ENCODE measurements at regions not wholly inside any gene's neighbourhood (a gene's known extent, or its start where the extent isn't known, plus 50 kb on each side); places are given as distances from the start of the nearest gene placed in this dataset.

DNA sequence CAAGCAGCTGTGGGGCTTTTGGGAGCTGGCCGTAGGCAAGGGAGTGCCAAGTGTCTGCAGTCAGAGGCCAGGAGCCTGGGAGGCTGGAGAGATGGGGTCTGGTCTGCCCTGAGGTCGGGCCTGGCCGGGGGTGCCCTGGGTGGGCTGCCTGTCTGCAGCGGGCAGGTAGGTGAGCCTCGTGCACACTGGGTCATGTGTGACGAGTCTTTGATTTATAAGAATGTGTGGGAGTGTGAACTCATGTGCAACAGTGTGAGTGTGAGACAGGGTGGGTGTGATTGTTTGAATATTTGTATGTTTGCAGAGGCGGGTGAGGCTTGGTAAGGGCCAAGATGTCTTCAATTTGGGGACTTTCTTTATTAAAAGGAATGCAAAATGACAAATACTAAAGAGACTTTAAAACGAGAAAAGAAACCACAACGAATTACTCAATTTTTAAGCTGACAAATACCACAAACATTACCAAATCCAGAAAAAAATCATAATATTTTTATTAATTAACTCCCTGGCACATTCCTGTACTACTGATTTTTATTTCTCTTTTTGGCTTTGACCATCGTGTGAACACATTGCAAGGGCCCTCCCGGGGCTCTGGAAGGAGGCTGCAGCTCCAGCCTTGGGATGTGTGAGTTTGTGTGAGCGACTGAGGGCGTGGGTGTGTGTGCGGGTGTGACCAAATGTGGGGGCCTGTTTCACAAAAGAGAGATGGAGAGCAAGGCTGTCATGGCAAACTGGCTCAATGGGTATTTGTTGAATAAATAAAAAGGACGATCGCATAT is 110.3 kb upstream of the WNT4 start:
- H4K5ac ChIP-seq (ENCODE audit: insufficient read length, low read depth, low read length), result no peak overlapping the region

More for the DNA sequence above, 110.3 kb upstream of the WNT4 start:
- Histone ChIP-seq H3K4me1 (replicated peaks in 1 of 4; ENCODE audit: control insufficient read depth in 3 of 4, insufficient read depth in 4 of 4, low read length in 3 of 4) (peaks cover 2 to 31% (median 16%) of the 10 kb centered on the region in 4 experiments; a peak in 6 of 7 replicates), H2BK120ac (replicated peaks; ENCODE audit: low read depth, low read length) (no peak overlapping the region), H3K79me1 (ENCODE audit: low read depth, low read length) (no peaks in the 10 kb centered on the region), H3K27me3 (replicated peaks in 1 of 4; ENCODE audit: control insufficient read depth in 3 of 4, extremely low read depth in 1 of 4, insufficient read depth in 3 of 4, low read length in 3 of 4) (peaks cover 0 to 22% (median 7%) of the 10 kb centered on the region in 4 experiments; a peak in 4 of 7 replicates), H4K91ac (replicated peaks; ENCODE audit: insufficient read length, low read length) (no peak overlapping the region), H3K4me2 (ENCODE audit: insufficient read depth in 1 of 2, low read depth in 2 of 2, low read length in 2 of 2) (no peak overlapping the region), H3K36me3 (ENCODE audit: control insufficient read depth in 2 of 4, insufficient read depth in 4 of 4, low read length in 3 of 4) (no peaks in the 10 kb centered on the region), H2BK5ac (ENCODE audit: low read depth, low read length) (no peak overlapping the region), H2AK5ac (ENCODE audit: low read depth, low read length) (0 out of 2 replicates have a peak overlapping the region, but pooled peaks have one; percentile 75), H3K14ac (ENCODE audit: insufficient read length) (no peak overlapping the region), H4K8ac (ENCODE audit: extremely low read depth, insufficient read depth, low read length) (peak overlapping the region; percentile 8; the same call in 1 of the 2 replicates), H3K23me2 (ENCODE audit: low read depth, low read length) (no peaks in the 10 kb centered on the region; the same call in 1 of the 2 replicates), H3K4ac (replicated peaks; ENCODE audit: insufficient read length, low read depth, low read length) (no peak overlapping the region), H3K18ac (ENCODE audit: extremely low read depth, low read length) (no peak overlapping the region), H3K56ac (replicated peaks; ENCODE audit: insufficient read length, low read depth, low read length) (no peak overlapping the region), H3K4me3 (ENCODE audit: extremely low read depth in 1 of 4, insufficient read depth in 2 of 4, low read depth in 3 of 4, low read length in 4 of 4) (no peak overlapping the region), H3K9ac (replicated peaks in 1 of 4; ENCODE audit: extremely low read depth in 1 of 4, low read depth in 3 of 4, low read length in 3 of 4) (no peak overlapping the region; a peak in 1 of 7 replicates), H3K79me2 (ENCODE audit: control insufficient read depth in 1 of 2, insufficient read depth in 2 of 2, low read length in 2 of 2) (no peaks in the 10 kb centered on the region), H2BK20ac (ENCODE audit: low read length) (no peak overlapping the region), H2BK12ac (ENCODE audit: low read depth, low read length) (no peak overlapping the region), H3K23ac (ENCODE audit: insufficient read length) (no peak overlapping the region), H4K20me1 (replicated peaks in 1 of 2; ENCODE audit: control insufficient read depth in 1 of 2, insufficient read depth in 2 of 2, low read length in 2 of 2) (no peaks in the 10 kb centered on the region), H3K27ac (ENCODE audit: low read depth, low read length) (no peak overlapping the region), H2BK15ac (ENCODE audit: low read length) (no peak overlapping the region), H3K9me3 (ENCODE audit: insufficient read depth in 2 of 2, low read depth in 1 of 2, low read length in 1 of 2) (no peaks in the 10 kb centered on the region), H2AFZ (ENCODE audit: low read length) (no peak overlapping the region)
- POLR2A ChIA-PET (ENCODE audit: partially characterized antibody), result interaction anchor here (1.3 kb wide), 1 partner anchor 9 kb away, joined by 6 read pairs; no protein-coding TSS in a partner anchor
- CTCF ChIA-PET (ENCODE audit: partially characterized antibody), result interaction anchor here (0.5 to 1.4 kb wide), 6 partner anchors 9 to 245 kb away, joined by 3 to 5 read pairs (median 3); no protein-coding TSS in a partner anchor
- no peak for TF ChIP-seq SRF (IDR thresholded peaks at IDR 0.05; ENCODE audit: low read depth, low read length)
- no peak for TF ChIP-seq TAF7 (optimal IDR thresholded peaks at IDR 0.05; ENCODE audit: borderline replicate concordance, low read depth, low read length)
- TF ChIP-seq JUN (IDR thresholded peaks at IDR 0.05; ENCODE audit: low read depth, low read length), result no peak
- no peak for TF ChIP-seq TEAD4 (IDR thresholded peaks at IDR 0.05; ENCODE audit: low read depth, low read length)
- no peak for TF ChIP-seq CHD2 (IDR thresholded peaks at IDR 0.05; ENCODE audit: low read length)
- no peak for TF ChIP-seq EP300 (IDR thresholded peaks at IDR 0.05; ENCODE audit: borderline replicate concordance in 1 of 2, low read depth in 2 of 2, low read length in 2 of 2)
- TF ChIP-seq MAFK (IDR thresholded peaks at IDR 0.05; ENCODE audit: low read depth, low read length), result no peak
- no peak for TF ChIP-seq POLR2A (IDR thresholded peaks at IDR 0.05; ENCODE audit: control extremely low read depth in 1 of 2, low read depth in 2 of 2, low read length in 2 of 2)
- TF ChIP-seq ZNF274 (IDR thresholded peaks at IDR 0.05; ENCODE audit: borderline replicate concordance, extremely low read depth, low read length), result no peak
- no peak for TF ChIP-seq RNF2 (IDR thresholded peaks at IDR 0.05; ENCODE audit: borderline replicate concordance, low read depth, low read length, missing control alignments, poor library complexity, severe bottlenecking)
- WGBS, 2 experiments (ENCODE audit: extremely low coverage in 1 of 2, insufficient coverage in 1 of 2, insufficient read length in 1 of 2, insufficient replicate concordance in 2 of 2, low coverage in 1 of 2, low lambda C conversion rate in 2 of 2, missing lambda C conversion rate in 1 of 2), result 85% methylated on average over 16 of the region's 16 CpGs; no CpG with 5 or more reads in 1 of the 2 experiments
- FAIRE-seq (no peak), DNase-seq (ENCODE audit: low read depth in 1 of 2, low spot score in 2 of 2) (no peak)

Measured in H1 (cell line).